ENCODE measurements at regions not wholly inside any gene's neighbourhood (a gene's known extent, or its start where the extent isn't known, plus 50 kb on each side); places are given as distances from the start of the nearest gene placed in this dataset.

DNA sequence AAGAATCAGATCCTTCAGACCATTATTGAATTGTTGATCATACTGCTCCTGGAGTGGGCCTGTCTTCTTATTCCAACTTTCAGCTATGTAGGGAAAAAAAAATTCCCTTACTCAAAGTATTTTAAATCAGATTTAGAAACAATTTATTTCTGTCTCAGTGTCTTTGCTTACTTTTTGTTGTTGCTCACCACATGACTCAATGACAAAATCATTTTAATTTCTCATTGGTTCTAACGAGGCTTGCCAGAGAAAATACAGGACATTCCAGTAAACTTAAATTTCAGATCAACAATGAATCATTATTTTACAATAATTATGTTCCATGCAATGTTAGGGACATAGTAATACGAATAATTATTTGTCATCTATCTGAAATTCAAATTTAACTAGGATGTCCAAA is 748.5 kb upstream of the CBLB start:
- Histone ChIP-seq H3K4me3 (ENCODE audit: low read depth, low read length) (no peak overlapping the region), H3K27me3 (replicated peaks) (no peaks in the 10 kb centered on the region), H3K36me3 (replicated peaks) (no peaks in the 10 kb centered on the region), H3K27ac (no peak overlapping the region)
- DNase-seq: no peak
- in situ Hi-C loops (cut with HindIII; ENCODE audit: low pct_ligation_motif_present, low sequenced_read_pairs): no loop called here
- TF ChIP-seq CTCF (IDR thresholded peaks at IDR 0.05; ENCODE audit: low read depth, low read length, missing control alignments): no peak

- no peaks in the 10 kb centered on the region for H3K36me3 ChIP-seq (replicated peaks)
- no peaks in the 10 kb centered on the region for H3K27me3 ChIP-seq (replicated peaks)
- DNase-seq: no peak
- H3K27ac ChIP-seq: no peak overlapping the region
- no peak for TF ChIP-seq CTCF (IDR thresholded peaks at IDR 0.05; ENCODE audit: low read depth, low read length, missing control alignments)
- in situ Hi-C loops (cut with HindIII; ENCODE audit: low pct_ligation_motif_present, low sequenced_read_pairs): no loop called here
- no peak overlapping the region for H3K4me3 ChIP-seq (ENCODE audit: low read depth, low read length)
These were observed 751.8 kb upstream of the CBLB start for GRCh38 chr3:106620646-106621045.

DNA sequence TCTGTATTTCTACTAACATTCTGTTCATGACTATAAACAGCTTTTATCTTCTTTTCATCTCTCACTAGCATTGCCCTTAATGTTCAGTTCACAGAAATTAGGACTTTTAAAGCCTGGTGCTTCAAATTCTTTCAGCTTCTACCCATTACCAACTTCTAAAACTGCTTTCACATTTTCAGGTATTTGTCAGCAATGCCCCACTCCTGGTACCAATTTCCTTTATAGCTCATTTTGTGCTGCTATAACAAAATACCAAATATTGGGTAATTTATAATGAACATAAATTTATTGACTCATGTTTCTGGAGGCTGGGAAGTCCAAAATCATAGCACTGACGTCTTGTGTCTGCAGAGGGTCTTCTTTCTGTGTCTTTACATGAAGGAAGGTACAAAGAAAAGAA is 753.1 kb upstream of the CCDC54 start:
- TF ChIP-seq CTCF (IDR thresholded peaks at IDR 0.05; ENCODE audit: low read depth, low read length, missing control alignments): no peak
- in situ Hi-C loops (cut with HindIII; ENCODE audit: low pct_ligation_motif_present, low sequenced_read_pairs): no loop called here
- H3K27me3 ChIP-seq (replicated peaks): no peaks in the 10 kb centered on the region
- no peak for DNase-seq
- no peaks in the 10 kb centered on the region for H3K36me3 ChIP-seq (replicated peaks)
- no peak overlapping the region for H3K4me3 ChIP-seq (ENCODE audit: low read depth, low read length)
- no peak overlapping the region for H3K27ac ChIP-seq

DNA sequence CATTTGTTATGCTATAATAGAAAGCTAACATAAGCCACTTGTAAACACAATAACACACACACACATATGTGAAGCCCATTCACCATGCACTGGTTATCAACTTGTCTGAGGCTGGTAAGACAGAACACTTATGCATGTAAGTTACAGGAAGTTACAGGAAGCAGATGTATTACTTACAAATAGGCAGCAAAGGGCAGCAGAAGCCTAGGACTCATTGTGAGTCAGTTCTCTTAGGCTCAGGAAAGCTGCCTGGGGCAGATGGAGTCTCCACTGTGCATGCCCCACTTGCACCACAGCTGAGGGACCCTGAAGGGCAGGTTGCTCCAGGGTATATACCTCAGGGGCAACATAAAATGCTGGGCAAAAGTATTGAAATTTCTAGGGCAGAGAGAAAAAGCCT is 748.8 kb upstream of the CCDC54 start:
- Histone ChIP-seq H3K4me3 (ENCODE audit: low read depth, low read length) (no peak overlapping the region), H3K27ac (no peak overlapping the region), H3K27me3 (replicated peaks) (no peaks in the 10 kb centered on the region), H3K36me3 (replicated peaks) (no peaks in the 10 kb centered on the region)
- DNase-seq: peak; percentile 25
- in situ Hi-C loops (cut with HindIII; ENCODE audit: low pct_ligation_motif_present, low sequenced_read_pairs): no loop called here
- TF ChIP-seq CTCF (IDR thresholded peaks at IDR 0.05; ENCODE audit: low read depth, low read length, missing control alignments): peak; percentile 17

GRCh38 chr3:106629215-106629832 is 747.9 kb upstream of the CCDC54 start:
- DNase-seq: no peak
- Histone ChIP-seq H3K4me3 (ENCODE audit: low read depth, low read length) (no peak overlapping the region), H3K27ac (no peak overlapping the region), H3K27me3 (replicated peaks) (no peaks in the 10 kb centered on the region), H3K36me3 (replicated peaks) (no peaks in the 10 kb centered on the region)
- no peak for TF ChIP-seq CTCF (IDR thresholded peaks at IDR 0.05; ENCODE audit: low read depth, low read length, missing control alignments)
- in situ Hi-C loops (cut with HindIII; ENCODE audit: low pct_ligation_motif_present, low sequenced_read_pairs): no loop called here

All from brain microvascular endothelial cell (primary cell).